HG03064 (cell line): ENCODE measurements at regions not wholly inside any gene's neighbourhood (a gene's known extent, or its start where the extent isn't known, plus 50 kb on each side); places are given as distances from the start of the nearest gene placed in this dataset.
"Not testable (repeated sequence)": the region's sequence is repeated elsewhere in the genome, so short reads cannot be mapped to it uniquely, and the experiment has no call there.

Experiments used
- ATAC-seq: cut with Tn5 transposase; IDR thresholded peaks from one replicate; pipeline ENCODE4 v1.9.1; 2021; ENCODE audit warnings: low read depth; ENCODE audit not compliant: unreplicated experiment

DNA sequence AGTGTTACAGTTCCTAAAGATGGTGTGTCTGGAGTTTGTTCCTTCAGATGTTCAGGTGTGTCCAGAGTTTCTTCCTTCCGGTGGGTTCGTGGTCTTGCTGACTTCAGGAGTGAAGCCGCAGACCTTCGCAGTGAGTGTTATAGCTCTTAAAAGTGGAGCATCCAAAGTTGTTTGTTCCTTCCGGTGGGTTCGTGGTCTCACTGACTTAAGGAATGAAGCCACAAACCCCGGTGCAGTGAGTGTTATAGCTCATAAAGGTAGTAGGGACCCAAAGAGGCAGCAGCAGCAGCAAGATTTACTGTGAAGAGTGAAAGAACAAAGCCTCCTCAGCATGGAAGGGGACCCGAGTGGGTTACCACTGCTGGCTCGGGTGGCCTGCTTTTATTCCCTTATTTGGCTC lies 90.6 kb upstream of the CST7 start:
- not testable (repeated sequence) for ATAC-seq

DNA sequence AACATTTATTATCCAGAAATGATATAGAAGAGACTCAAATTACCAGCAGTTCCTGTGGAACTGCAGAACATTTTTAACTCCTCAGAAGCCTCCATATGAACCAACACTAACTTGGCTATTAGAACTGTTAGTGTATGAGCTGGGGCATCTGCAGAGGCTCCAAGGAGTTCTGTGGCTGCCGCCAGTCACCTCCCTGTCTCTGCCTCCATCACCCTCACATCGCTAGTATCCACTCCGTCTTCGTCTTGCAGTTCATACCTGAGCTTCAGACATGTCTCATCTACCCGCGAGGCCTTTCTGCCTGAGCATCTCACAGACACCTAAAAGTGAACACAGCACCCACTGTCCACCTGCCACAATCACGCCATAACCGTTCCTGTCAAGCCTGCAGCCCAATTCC lies 89.5 kb upstream of the CST7 start:
- ATAC-seq: no peak

DNA sequence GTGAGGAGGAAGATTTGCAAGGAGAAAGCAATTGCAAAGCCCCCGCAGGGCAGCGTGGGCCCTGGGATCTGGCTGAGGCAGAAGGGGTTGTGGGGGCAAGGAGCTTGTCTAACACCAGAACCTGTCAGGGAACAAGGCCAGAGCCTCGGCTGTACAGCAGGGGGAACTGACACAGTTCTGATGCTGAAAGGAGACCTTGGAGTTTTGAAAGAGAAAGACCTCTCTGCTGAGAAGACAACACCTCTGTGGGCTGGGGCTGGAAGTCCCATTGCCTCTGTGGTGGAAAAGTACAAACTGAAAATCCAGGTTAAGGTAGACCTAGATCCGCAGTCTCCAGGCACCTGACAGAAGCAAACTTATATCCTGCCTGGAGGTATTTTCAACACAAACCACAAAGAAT lies 86.9 kb upstream of the CST7 start:
- no peak for ATAC-seq

DNA sequence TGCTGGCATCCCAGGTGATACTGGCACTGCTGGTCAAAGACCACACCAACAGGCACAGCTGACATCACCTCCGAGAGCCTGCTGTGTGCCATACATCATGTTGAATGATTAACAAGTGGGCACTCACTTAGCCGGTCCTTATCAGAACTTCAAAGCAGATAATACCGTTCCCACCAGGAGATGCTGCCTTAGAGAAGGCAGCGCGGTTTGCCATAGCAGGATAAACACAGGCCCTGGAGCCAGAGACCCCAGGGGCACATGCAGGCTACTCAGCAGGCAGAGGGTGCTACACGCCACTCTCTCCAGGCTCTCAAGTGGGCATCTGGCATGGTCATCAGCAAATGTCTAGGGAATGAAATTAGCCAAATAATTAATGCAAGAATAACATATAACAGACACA lies 86.5 kb upstream of the CST7 start:
- ATAC-seq: no peak

DNA sequence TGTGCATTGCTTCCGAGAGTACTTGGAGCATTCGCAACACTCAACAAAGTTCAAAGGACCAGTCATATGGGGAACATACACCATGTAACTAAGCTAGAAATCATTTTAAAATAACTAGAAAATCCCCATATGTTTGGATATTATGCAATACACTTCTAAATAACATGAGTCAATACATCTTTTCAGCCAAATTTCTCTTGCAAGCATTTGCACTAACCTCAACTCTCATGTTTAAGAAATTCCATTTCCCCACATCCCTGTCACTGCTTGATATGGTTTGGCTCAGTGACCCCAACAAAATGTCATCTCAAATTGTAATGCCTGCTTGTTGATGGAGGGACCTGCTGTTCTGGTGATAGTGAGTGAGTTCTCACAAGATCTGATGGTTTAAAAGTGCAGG lies 85.7 kb upstream of the CST7 start:
- ATAC-seq: no peak

- no peak for ATAC-seq
These were observed 83.1 kb upstream of the CST7 start for GRCh38 chr20:24866008-24866407.

- no peak for ATAC-seq
These were observed 82.3 kb upstream of the CST7 start for GRCh38 chr20:24866742-24867141.

DNA sequence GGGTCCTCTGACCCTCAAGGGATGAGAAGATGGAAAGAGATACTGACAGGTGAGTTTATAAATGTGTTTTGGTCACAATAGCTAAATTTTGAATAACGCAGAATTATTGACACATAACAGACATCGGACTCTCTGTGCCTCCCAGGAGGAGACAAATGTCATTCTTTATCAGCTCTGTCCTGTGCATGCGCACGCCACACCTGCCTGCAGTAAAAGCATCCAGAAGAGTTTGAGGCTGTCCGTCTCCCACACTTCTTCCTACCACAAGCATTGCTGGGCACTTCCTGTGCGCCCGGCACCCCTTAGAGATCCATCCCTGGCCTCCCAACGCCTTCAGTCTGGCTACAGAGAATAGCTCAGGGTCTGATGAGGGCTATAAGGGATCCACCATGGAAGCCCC lies 81.5 kb upstream of the CST7 start:
- no peak for ATAC-seq

GRCh38 chr20:24868396-24868927 lies 80.6 kb upstream of the CST7 start:
- no peak for ATAC-seq

GRCh38 chr20:24868959-24869358 lies 80.1 kb upstream of the CST7 start:
- ATAC-seq: no peak

- no peak for ATAC-seq
These were observed 79.0 kb upstream of the CST7 start for GRCh38 chr20:24870057-24870456.

GRCh38 chr20:24870881-24871280 lies 78.2 kb upstream of the CST7 start:
- ATAC-seq: no peak

- ATAC-seq: no peak
These were observed 77.4 kb upstream of the CST7 start for GRCh38 chr20:24871480-24872213.

DNA sequence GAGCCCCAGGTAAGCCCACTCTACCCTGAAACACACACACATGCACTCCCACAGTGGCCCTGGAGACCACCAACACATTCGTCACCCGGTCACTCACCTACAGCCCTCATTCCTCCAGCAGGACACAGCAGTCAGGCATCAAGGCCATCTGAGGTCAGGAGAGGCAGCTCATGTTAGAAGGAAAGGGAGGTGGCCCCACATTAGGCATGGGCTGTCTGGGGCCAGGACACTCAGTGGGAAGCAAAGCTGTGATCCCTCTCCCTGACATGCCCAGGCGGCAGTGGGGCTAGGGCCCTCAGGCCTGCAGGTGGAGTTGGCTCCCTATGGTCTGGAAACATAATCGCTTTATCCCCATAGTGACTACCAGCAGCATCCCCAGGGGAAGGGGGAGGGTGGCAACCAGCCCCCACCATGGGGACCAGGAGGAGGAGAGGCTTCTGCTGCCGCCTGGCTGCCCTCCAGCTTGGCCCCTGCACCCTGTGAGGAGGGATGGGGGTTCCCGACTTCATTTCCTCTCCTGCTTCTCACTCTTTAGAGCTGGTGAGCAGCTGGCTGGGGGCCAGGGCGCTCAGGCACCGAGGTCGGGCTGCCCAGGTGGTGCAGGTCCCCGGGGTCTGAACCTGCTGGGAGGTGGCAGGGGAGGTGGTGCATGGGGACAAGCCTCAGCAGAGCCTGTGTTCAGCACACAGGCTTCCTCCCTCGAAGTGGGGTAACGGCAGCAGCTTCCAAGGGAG lies 76.6 kb upstream of the CST7 start:
- no peak for ATAC-seq

- no peak for ATAC-seq
These were observed 75.9 kb upstream of the CST7 start for GRCh38 chr20:24873025-24873620.

- no peak for ATAC-seq
These were observed 74.0 kb upstream of the CST7 start for GRCh38 chr20:24875078-24875477.

GRCh38 chr20:24877652-24878051 lies 71.4 kb upstream of the CST7 start:
- no peak for ATAC-seq

GRCh38 chr20:24878657-24879056 lies 70.4 kb upstream of the CST7 start:
- ATAC-seq: no peak

GRCh38 chr20:24879875-24880274 lies 69.2 kb upstream of the CST7 start:
- no peak for ATAC-seq

GRCh38 chr20:24880356-24880755 lies 68.7 kb upstream of the CST7 start:
- no peak for ATAC-seq

- ATAC-seq: no peak
These were observed 58.8 kb upstream of the CST7 start for GRCh38 chr20:24890286-24890685.
